ENCODE measurements at regions not wholly inside any gene's neighbourhood (a gene's known extent, or its start where the extent isn't known, plus 50 kb on each side); places are given as distances from the start of the nearest gene placed in this dataset.

GRCh38 chr3:44109771-44110361, 131.8 kb upstream of the TOPAZ1 start:
- Mint-ChIP-seq H3K4me3 (no peak overlapping the region), H3K9me3 (no peaks in the 10 kb centered on the region), H3K4me1 (peaks cover 15 to 16% of the 10 kb centered on the region in 2 experiments), H3K27ac (no peak overlapping the region), H3K36me3 (ENCODE audit: insufficient read depth in 1 of 3, low read depth in 3 of 3) (peaks cover 0 to 2% (median 0%) of the 10 kb centered on the region in 3 experiments; a peak in 1 of 7 replicates), H3K27me3 (ENCODE audit: low read depth) (peaks cover 6% of the 10 kb centered on the region)
- Histone ChIP-seq H3T11ph (ENCODE audit: low read length) (no peak overlapping the region), H2BK5ac (ENCODE audit: insufficient read length, low read length) (no peak overlapping the region), H2BK15ac (ENCODE audit: low read depth, low read length) (no peak overlapping the region), H4K8ac (replicated peaks; ENCODE audit: insufficient read length, low read depth, low read length) (no peak overlapping the region), H2BK20ac (ENCODE audit: low read depth, low read length, poor library complexity, severe bottlenecking) (no peak overlapping the region), H3K4me1 (ENCODE audit: insufficient read depth, low read length) (no peaks in the 10 kb centered on the region; the same call in 1 of the 2 replicates), H3K9ac (ENCODE audit: extremely low read depth, insufficient read length, low read length) (no peak overlapping the region), H3K27me3 (ENCODE audit: insufficient read depth, low read length) (no peaks in the 10 kb centered on the region), H2BK120ac (ENCODE audit: low read depth, low read length, poor library complexity, severe bottlenecking) (no peak overlapping the region), H3K4me2 (ENCODE audit: insufficient read depth, insufficient read length, low read length) (no peak overlapping the region), H3K18ac (ENCODE audit: insufficient read length, low read depth, low read length) (no peak overlapping the region), H3K79me2 (ENCODE audit: insufficient read depth, low read length) (no peaks in the 10 kb centered on the region), H3K79me1 (ENCODE audit: insufficient read depth, low read depth, low read length, poor library complexity, severe bottlenecking) (no peaks in the 10 kb centered on the region), H3K23me2 (ENCODE audit: insufficient read length, low read depth, low read length, poor library complexity, severe bottlenecking) (no peaks in the 10 kb centered on the region), H3K23ac (ENCODE audit: insufficient read length, low read depth, low read length) (no peak overlapping the region), H2AK5ac (ENCODE audit: insufficient read length, low read length) (no peak overlapping the region), H3K9me3 (ENCODE audit: control insufficient read depth, low read depth, low read length) (no peaks in the 10 kb centered on the region), H4K91ac (ENCODE audit: insufficient read length, low read depth, low read length) (no peak overlapping the region), H3K4ac (ENCODE audit: low read depth, low read length) (no peak overlapping the region), H4K5ac (ENCODE audit: insufficient read length, low read depth, low read length) (no peak overlapping the region), H2BK12ac (ENCODE audit: insufficient read length, low read depth, low read length) (no peak overlapping the region), H4K20me1 (ENCODE audit: control insufficient read depth, insufficient read depth, insufficient read length) (no peaks in the 10 kb centered on the region), H3K14ac (ENCODE audit: insufficient read depth, low read length) (no peak overlapping the region), H3K56ac (ENCODE audit: insufficient read length, low read depth, low read length) (no peak overlapping the region), H3K27ac (ENCODE audit: insufficient read length, low read depth, low read length) (no peak overlapping the region), H2AFZ (ENCODE audit: low read length) (no peak overlapping the region)
- TF ChIP-seq CTCF (conservative IDR thresholded peaks at IDR 0.05), result no peak
- WGBS (ENCODE audit: extremely low coverage, insufficient read length, low lambda C conversion rate), result no CpG with 5 or more reads among the region's 7 CpGs
- no peak for DNase-seq

Measured in H9 (cell line).